H1 (cell line): ENCODE measurements at regions not wholly inside any gene's neighbourhood (a gene's known extent, or its start where the extent isn't known, plus 50 kb on each side); places are given as distances from the start of the nearest gene placed in this dataset.

Source experiments
- CTCF ChIA-PET: fragments of 300-600 bp; sonication (Branson Sonifier 250); formaldehyde crosslinking; loops from one replicate; lab custom pipeline; 2021; ENCODE audit not compliant: partially characterized antibody; lab: Charles Lee
- POLR2A ChIA-PET: fragments of 300-600 bp; sonication (Branson Sonifier 250); formaldehyde crosslinking; loops from one replicate; lab custom pipeline; 2021; ENCODE audit warnings: inconsistent platforms; ENCODE audit not compliant: partially characterized antibody; lab: Charles Lee
- DNase-seq, 2 experiments: peaks; one replicate each; pipeline versions ENCODE4 v3.0.0 to v3.0.0-alpha.2; 2010 to 2022; ENCODE audit warnings: low spot score in 2 of 2, low read depth in 1 of 2, mixed read lengths in 1 of 2
- FAIRE-seq: peaks from 2 replicates; lab custom pipeline; 2011; peaks lifted over from hg19 to GRCh38; lab: Jason Lieb, UNC
- H2AFZ ChIP-seq: 2 replicates; pipeline ENCODE4 v1.8.1; 2012; ENCODE audit warnings: low read length, inconsistent platforms
- H2AK5ac ChIP-seq: 2 replicates; pipeline ENCODE4 v1.6.1; 2013; ENCODE audit warnings: low read depth, low read length
- H2BK120ac ChIP-seq: replicated peaks from 2 replicates; pipeline ENCODE3; 2013; ENCODE audit warnings: low read depth, low read length, inconsistent platforms
- H2BK12ac ChIP-seq: 2 replicates; pipeline ENCODE4 v1.6.1; 2013; ENCODE audit warnings: low read depth, low read length
- H2BK15ac ChIP-seq: 2 replicates; pipeline ENCODE4 v1.6.1; 2013; ENCODE audit warnings: low read length
- H2BK20ac ChIP-seq: 2 replicates; pipeline ENCODE4 v1.6.1; 2013; ENCODE audit warnings: low read length
- H2BK5ac ChIP-seq: 2 replicates; pipeline ENCODE4 v1.6.1; 2013; ENCODE audit warnings: low read depth, low read length
- H3K14ac ChIP-seq: 2 replicates; pipeline ENCODE4 v1.6.1; 2013; ENCODE audit warnings: inconsistent platforms; ENCODE audit not compliant: insufficient read length
- H3K18ac ChIP-seq: 2 replicates; pipeline ENCODE4 v1.6.1; 2013; ENCODE audit warnings: low read length; ENCODE audit errors: extremely low read depth
- H3K23ac ChIP-seq: 2 replicates; pipeline ENCODE4 v1.6.1; 2013; ENCODE audit warnings: inconsistent platforms; ENCODE audit not compliant: insufficient read length
- H3K23me2 ChIP-seq: 2 replicates; pipeline ENCODE4 v1.6.1; 2013; ENCODE audit warnings: low read depth, low read length
- H3K27ac ChIP-seq: 2 replicates; pipeline ENCODE4 v1.6.1; 2011; ENCODE audit warnings: low read depth, low read length, inconsistent platforms
- H3K27me3 ChIP-seq, 4 experiments: replicated peaks in 1 of 4; 1 replicate in 1 of 4; 2 replicates in 3 of 4; pipeline versions ENCODE4 v1.6.1 to v1.8.1; 2011 to 2013; ENCODE audit warnings: low read length in 3 of 4, mild to moderate bottlenecking in 3 of 4, inconsistent platforms in 2 of 4, mixed read lengths in 2 of 4, moderate library complexity in 1 of 4; ENCODE audit not compliant: control insufficient read depth in 3 of 4, insufficient read depth in 3 of 4; ENCODE audit errors: extremely low read depth in 1 of 4
- H3K36me3 ChIP-seq, 4 experiments: 2 replicates each; pipeline versions ENCODE4 v1.6.1 to v1.8.1; 2011 to 2013; ENCODE audit warnings: mild to moderate bottlenecking in 4 of 4, low read length in 3 of 4, moderate library complexity in 2 of 4, control low read depth in 1 of 4, inconsistent platforms in 1 of 4; ENCODE audit not compliant: insufficient read depth in 4 of 4, control insufficient read depth in 2 of 4
- H3K4ac ChIP-seq: replicated peaks from 2 replicates; pipeline ENCODE3; 2013; ENCODE audit warnings: low read length, low read depth, mixed read lengths, inconsistent platforms; ENCODE audit not compliant: insufficient read length
- H3K4me1 ChIP-seq, 4 experiments: replicated peaks in 1 of 4; 1 replicate in 1 of 4; 2 replicates in 3 of 4; pipeline versions ENCODE4 v1.6.1 to v1.8.1; 2011 to 2013; ENCODE audit warnings: low read length in 3 of 4, inconsistent platforms in 2 of 4, mixed read lengths in 1 of 4; ENCODE audit not compliant: insufficient read depth in 4 of 4, control insufficient read depth in 3 of 4
- H3K4me2 ChIP-seq, 2 experiments: 2 replicates each; pipeline versions ENCODE4 v1.6.1 to v1.8.1; 2011 to 2013; ENCODE audit warnings: low read depth in 2 of 2, low read length in 2 of 2, control low read depth in 1 of 2, inconsistent platforms in 1 of 2, mild to moderate bottlenecking in 1 of 2; ENCODE audit not compliant: insufficient read depth in 1 of 2
- H3K4me3 ChIP-seq, 4 experiments: fragments of 200-600, 300-600 bp in 1 of 4; sonication (generic), shearing (Covaris generic), sonication (Bioruptor Twin) in 1 of 4; 2 replicates each; pipeline versions ENCODE4 v1.5.1 to v1.8.1; 2011 to 2016; ENCODE audit warnings: low read length in 4 of 4, low read depth in 3 of 4, control low read depth in 2 of 4, inconsistent platforms in 2 of 4, mild to moderate bottlenecking in 2 of 4, mixed read lengths in 1 of 4, moderate library complexity in 1 of 4; ENCODE audit not compliant: insufficient read depth in 2 of 4; ENCODE audit errors: extremely low read depth in 1 of 4
- H3K56ac ChIP-seq: replicated peaks from 2 replicates; pipeline ENCODE3; 2013; ENCODE audit warnings: low read depth, mild to moderate bottlenecking, mixed read lengths, low read length, inconsistent platforms; ENCODE audit not compliant: insufficient read length
- H3K79me1 ChIP-seq: 2 replicates; pipeline ENCODE4 v1.6.1; 2013; ENCODE audit warnings: low read depth, low read length, control low read depth
- H3K79me2 ChIP-seq, 2 experiments: 2 replicates each; pipeline versions ENCODE4 v1.6.1 to v1.8.1; 2012 to 2013; ENCODE audit warnings: low read length in 2 of 2, mild to moderate bottlenecking in 2 of 2, inconsistent platforms in 1 of 2; ENCODE audit not compliant: insufficient read depth in 2 of 2, control insufficient read depth in 1 of 2
- H3K9ac ChIP-seq, 4 experiments: replicated peaks in 1 of 4; 1 replicate in 1 of 4; 2 replicates in 3 of 4; pipeline versions ENCODE4 v1.6.1 to v1.8.1; 2011 to 2013; ENCODE audit warnings: low read depth in 3 of 4, low read length in 3 of 4, control low read depth in 2 of 4, mild to moderate bottlenecking in 2 of 4, moderate library complexity in 2 of 4, inconsistent platforms in 1 of 4; ENCODE audit errors: extremely low read depth in 1 of 4
- H3K9me3 ChIP-seq, 2 experiments: 2 replicates each; pipeline versions ENCODE4 v1.6.1 to v1.8.1; 2012 to 2013; ENCODE audit warnings: mild to moderate bottlenecking in 2 of 2, moderate library complexity in 2 of 2, control low read depth in 1 of 2, inconsistent platforms in 1 of 2, low read depth in 1 of 2, low read length in 1 of 2, mixed read lengths in 1 of 2; ENCODE audit not compliant: insufficient read depth in 2 of 2
- H4K20me1 ChIP-seq, 2 experiments: replicated peaks in 1 of 2; 2 replicates each; pipeline versions ENCODE3 to v1.8.1; 2011 to 2013; ENCODE audit warnings: inconsistent platforms in 2 of 2, low read length in 2 of 2, mild to moderate bottlenecking in 1 of 2; ENCODE audit not compliant: insufficient read depth in 2 of 2, control insufficient read depth in 1 of 2
- H4K5ac ChIP-seq: 2 replicates; pipeline ENCODE4 v1.6.1; 2013; ENCODE audit warnings: low read length, low read depth, mixed read lengths, inconsistent platforms; ENCODE audit not compliant: insufficient read length
- H4K8ac ChIP-seq: 2 replicates; pipeline ENCODE4 v1.8.0; 2013; ENCODE audit warnings: mild to moderate bottlenecking, moderate library complexity, low read length, inconsistent platforms; ENCODE audit not compliant: insufficient read depth; ENCODE audit errors: extremely low read depth
- H4K91ac ChIP-seq: replicated peaks from 2 replicates; pipeline ENCODE3; 2013; ENCODE audit warnings: low read length, mixed read lengths, inconsistent platforms; ENCODE audit not compliant: insufficient read length
- MAFK ChIP-seq: IDR thresholded peaks from 2 replicates; pipeline ENCODE4 v1.6.1; 2012; ENCODE audit warnings: low read depth, mild to moderate bottlenecking, improper control_type of control experiment, low read length
- TAF7 ChIP-seq: optimal IDR thresholded peaks from 2 replicates; pipeline ENCODE3; 2011; ENCODE audit warnings: low read depth, mild to moderate bottlenecking, inconsistent platforms, low read length, moderate library complexity, borderline replicate concordance
- WGBS, 2 experiments: shearing (Covaris generic) in 1 of 2; methylation state at CpG; one replicate each; pipeline versions ENCODE4 v1.1.6 to v1.1.7; 2013 to 2015; ENCODE audit warnings: low lambda C conversion rate in 2 of 2, mixed read lengths in 2 of 2, inconsistent platforms in 1 of 2, low coverage in 1 of 2, missing lambda C conversion rate in 1 of 2; ENCODE audit not compliant: insufficient replicate concordance in 2 of 2, insufficient coverage in 1 of 2, insufficient read length in 1 of 2; ENCODE audit errors: extremely low coverage in 1 of 2, missing lambda C conversion rate in 1 of 2; 5-methylcytosine and 5-hydroxymethylcytosine counted together
- TF ChIP-seq, protein P1 (sequence below): IDR thresholded peaks from 2 replicates; pipeline ENCODE4 v1.6.1; 2012; ENCODE audit warnings: inconsistent platforms
- TF ChIP-seq, protein P2 (sequence below), 3 experiments: IDR thresholded peaks; 1 replicate in 2 of 3; 2 replicates in 1 of 3; pipeline versions ENCODE4 v1.5.1 to v1.6.1; 2011; ENCODE audit warnings: low read length in 3 of 3, mild to moderate bottlenecking in 3 of 3, inconsistent platforms in 2 of 3, low read depth in 1 of 3, moderate library complexity in 1 of 3; ENCODE audit not compliant: insufficient read depth in 1 of 3; ENCODE audit errors: control extremely low read depth in 1 of 3

DNA sequence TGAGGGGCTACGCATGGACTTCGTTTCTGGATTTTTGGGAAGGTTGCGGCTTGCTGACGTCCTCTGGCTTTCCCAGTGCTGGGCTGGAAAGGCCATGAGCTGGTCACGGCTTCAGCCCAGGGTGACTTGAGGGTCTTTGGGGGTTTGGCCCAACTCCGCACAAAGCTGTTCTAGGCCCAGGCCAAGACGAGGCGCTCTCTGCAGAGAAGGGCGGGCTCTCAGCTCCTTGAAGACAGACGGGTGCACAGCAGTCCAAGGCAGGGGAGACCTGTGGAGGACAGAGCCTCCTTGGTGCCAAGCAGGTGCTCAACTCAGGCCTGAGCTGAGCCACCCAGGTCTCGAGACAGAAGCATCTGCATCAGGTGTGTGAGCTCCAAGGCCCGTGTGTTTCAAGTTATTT, 1003.7 kb downstream of the BRD1 start:
- Histone ChIP-seq H2BK5ac (no peak overlapping the region), H3K23ac (no peak overlapping the region), H2AK5ac (no peak overlapping the region), H3K27ac (no peak overlapping the region), H4K91ac (no peak overlapping the region), H3K9ac (no peak overlapping the region), H3K14ac (no peak overlapping the region), H3K36me3 (no peaks in the 10 kb centered on the region), H3K18ac (no peak overlapping the region), H3K4ac (no peak overlapping the region), H3K79me1 (no peaks in the 10 kb centered on the region), H4K5ac (no peak overlapping the region), H3K4me1 (no peaks in the 10 kb centered on the region), H2BK15ac (no peak overlapping the region), H4K8ac (no peak overlapping the region; the same call in 1 of the 2 replicates), H3K27me3 (no peaks in the 10 kb centered on the region), H4K20me1 (peaks cover 0 to 2% of the 10 kb centered on the region in 2 experiments), H3K9me3 (no peaks in the 10 kb centered on the region), H2AFZ (no peak overlapping the region), H2BK20ac (no peak overlapping the region), H3K56ac (no peak overlapping the region), H3K23me2 (no peaks in the 10 kb centered on the region), H3K4me3 (no peak overlapping the region), H3K4me2 (no peak overlapping the region), H3K79me2 (no peaks in the 10 kb centered on the region), H2BK120ac (no peak overlapping the region), H2BK12ac (no peak overlapping the region)
- ChIA-PET CTCF (interaction anchor here (0.6 kb wide), 1 partner anchor 99 kb away, joined by 3 read pairs; no protein-coding TSS in a partner anchor), POLR2A (interaction anchor here (1.3 kb wide), 1 partner anchor 19 kb away, joined by 3 read pairs; no protein-coding TSS in a partner anchor)
- FAIRE-seq = no peak
- no peak for DNase-seq
- 92% methylated on average over 12 of the region's 12 CpGs; no CpG with 5 or more reads in 1 of the 2 experiments for WGBS, 2 experiments
- TF ChIP-seq, protein P1, sequence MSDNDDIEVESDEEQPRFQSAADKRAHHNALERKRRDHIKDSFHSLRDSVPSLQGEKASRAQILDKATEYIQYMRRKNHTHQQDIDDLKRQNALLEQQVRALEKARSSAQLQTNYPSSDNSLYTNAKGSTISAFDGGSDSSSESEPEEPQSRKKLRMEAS = no peak
- TF ChIP-seq TAF7 (no peak), MAFK (no peak)
- TF ChIP-seq, protein P2, sequence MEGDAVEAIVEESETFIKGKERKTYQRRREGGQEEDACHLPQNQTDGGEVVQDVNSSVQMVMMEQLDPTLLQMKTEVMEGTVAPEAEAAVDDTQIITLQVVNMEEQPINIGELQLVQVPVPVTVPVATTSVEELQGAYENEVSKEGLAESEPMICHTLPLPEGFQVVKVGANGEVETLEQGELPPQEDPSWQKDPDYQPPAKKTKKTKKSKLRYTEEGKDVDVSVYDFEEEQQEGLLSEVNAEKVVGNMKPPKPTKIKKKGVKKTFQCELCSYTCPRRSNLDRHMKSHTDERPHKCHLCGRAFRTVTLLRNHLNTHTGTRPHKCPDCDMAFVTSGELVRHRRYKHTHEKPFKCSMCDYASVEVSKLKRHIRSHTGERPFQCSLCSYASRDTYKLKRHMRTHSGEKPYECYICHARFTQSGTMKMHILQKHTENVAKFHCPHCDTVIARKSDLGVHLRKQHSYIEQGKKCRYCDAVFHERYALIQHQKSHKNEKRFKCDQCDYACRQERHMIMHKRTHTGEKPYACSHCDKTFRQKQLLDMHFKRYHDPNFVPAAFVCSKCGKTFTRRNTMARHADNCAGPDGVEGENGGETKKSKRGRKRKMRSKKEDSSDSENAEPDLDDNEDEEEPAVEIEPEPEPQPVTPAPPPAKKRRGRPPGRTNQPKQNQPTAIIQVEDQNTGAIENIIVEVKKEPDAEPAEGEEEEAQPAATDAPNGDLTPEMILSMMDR (IDR thresholded peaks at IDR 0.05; ENCODE audit: control extremely low read depth in 1 of 3, insufficient read depth in 1 of 3, low read depth in 1 of 3, low read length in 3 of 3) = no peak
